Stimulated activated CD8-positive, alpha-beta memory T cell treated with anti-CD3 and anti-CD28 coated beads, Interleukin-15, amount 100 ng/mL, for 48 hours (primary cell): ENCODE measurements at regions not wholly inside any gene's neighbourhood (a gene's known extent, or its start where the extent isn't known, plus 50 kb on each side); places are given as distances from the start of the nearest gene placed in this dataset.

Experiments
- DNase-seq, 2 donors: peaks; one replicate each; pipeline ENCODE4 v3.0.0-alpha.2; 2020; ENCODE audit warnings: low read depth in 2 of 2

- DNase-seq, result no peak
Observed at GRCh38 chr14:84770030-84770429, 759.9 kb upstream of the FLRT2 start.

GRCh38 chr14:84777356-84777755 is 752.6 kb upstream of the FLRT2 start:
- DNase-seq, result no peak

GRCh38 chr14:84782902-84783301 is 747.0 kb upstream of the FLRT2 start:
- DNase-seq, result no peak

GRCh38 chr14:84783511-84783910 is 746.4 kb upstream of the FLRT2 start:
- no peak for DNase-seq

GRCh38 chr14:84785996-84786395 is 743.9 kb upstream of the FLRT2 start:
- DNase-seq, result no peak

GRCh38 chr14:84789012-84789411 is 740.9 kb upstream of the FLRT2 start:
- no peak for DNase-seq

GRCh38 chr14:84792722-84793410 is 737.1 kb upstream of the FLRT2 start:
- no peak for DNase-seq

GRCh38 chr14:84797326-84797725 is 732.6 kb upstream of the FLRT2 start:
- no peak for DNase-seq

GRCh38 chr14:84804468-84804867 is 725.5 kb upstream of the FLRT2 start:
- no peak for DNase-seq

- no peak for DNase-seq
Observed at GRCh38 chr14:84804895-84805294, 725.0 kb upstream of the FLRT2 start.

- DNase-seq, result no peak
Observed at GRCh38 chr14:84806181-84806580, 723.8 kb upstream of the FLRT2 start.

GRCh38 chr14:84806622-84807021 is 723.3 kb upstream of the FLRT2 start:
- no peak for DNase-seq

- DNase-seq, result no peak
Observed at GRCh38 chr14:84807673-84808072, 722.3 kb upstream of the FLRT2 start.

- no peak for DNase-seq
Observed at GRCh38 chr14:84809158-84809557, 720.8 kb upstream of the FLRT2 start.

- DNase-seq, result no peak
Observed at GRCh38 chr14:84814391-84814790, 715.6 kb upstream of the FLRT2 start.

GRCh38 chr14:84819528-84819927 is 710.4 kb upstream of the FLRT2 start:
- DNase-seq, result no peak

GRCh38 chr14:84825481-84826251 is 704.3 kb upstream of the FLRT2 start:
- DNase-seq, result no peak

- no peak for DNase-seq
Observed at GRCh38 chr14:84826294-84826693, 703.6 kb upstream of the FLRT2 start.

GRCh38 chr14:84850595-84850994 is 679.3 kb upstream of the FLRT2 start:
- no peak for DNase-seq

GRCh38 chr14:84856751-84857534 is 673.0 kb upstream of the FLRT2 start:
- no peak for DNase-seq

- no peak for DNase-seq
Observed at GRCh38 chr14:84857571-84857970, 672.4 kb upstream of the FLRT2 start.

- DNase-seq, result no peak
Observed at GRCh38 chr14:84859116-84859515, 670.8 kb upstream of the FLRT2 start.
